Liver (tissue), 8 donors: ENCODE measurements at regions not wholly inside any gene's neighbourhood (a gene's known extent, or its start where the extent isn't known, plus 50 kb on each side); places are given as distances from the start of the nearest gene placed in this dataset.

Experiments
- DNase-seq: peaks from one replicate; pipeline ENCODE4 v3.0.0-alpha.2; 2017; ENCODE audit warnings: low spot score
- H3K27ac ChIP-seq, 2 donors: one replicate each; pipeline ENCODE4 v1.7.0; 2013; ENCODE audit warnings: inconsistent platforms in 2 of 2, low read length in 2 of 2, control low read depth in 1 of 2, low read depth in 1 of 2, mild to moderate bottlenecking in 1 of 2
- H3K27me3 ChIP-seq, 4 donors: one replicate each; pipeline versions ENCODE4 v1.6.1 to v1.7.0; 2013; ENCODE audit warnings: low read length in 3 of 4, inconsistent platforms in 1 of 4, mild to moderate bottlenecking in 1 of 4, moderate library complexity in 1 of 4; ENCODE audit not compliant: control insufficient read depth in 4 of 4, insufficient read depth in 4 of 4
- H3K36me3 ChIP-seq, 4 donors: one replicate each; pipeline versions ENCODE4 v1.6.1 to v1.7.0; 2013; ENCODE audit warnings: low read length in 3 of 4, mild to moderate bottlenecking in 3 of 4, low read depth in 1 of 4, moderate library complexity in 1 of 4; ENCODE audit not compliant: control insufficient read depth in 4 of 4, insufficient read depth in 3 of 4
- H3K4me1 ChIP-seq, 4 donors: one replicate each; pipeline versions ENCODE4 v1.6.1 to v1.7.0; 2013; ENCODE audit warnings: low read length in 3 of 4, mild to moderate bottlenecking in 3 of 4, moderate library complexity in 1 of 4; ENCODE audit not compliant: control insufficient read depth in 4 of 4, insufficient read depth in 4 of 4
- H3K4me3 ChIP-seq, 3 donors: one replicate each; pipeline versions ENCODE4 v1.6.1 to v1.7.0; 2013; ENCODE audit warnings: low read length in 3 of 3, control low read depth in 1 of 3, low read depth in 1 of 3, mild to moderate bottlenecking in 1 of 3
- H3K9ac ChIP-seq, 2 donors: one replicate each; pipeline ENCODE4 v1.7.0; 2013; ENCODE audit warnings: low read length in 2 of 2, mild to moderate bottlenecking in 2 of 2, moderate library complexity in 2 of 2, control low read depth in 1 of 2, low read depth in 1 of 2
- H3K9me3 ChIP-seq, 4 donors: one replicate each; pipeline versions ENCODE4 v1.6.1 to v1.7.0; 2013; ENCODE audit warnings: low read length in 3 of 4; ENCODE audit not compliant: control insufficient read depth in 4 of 4
- EGR1 ChIP-seq, 2 donors: IDR thresholded peaks; 2 replicates each; pipeline ENCODE4 v1.6.1; 2016 to 2018; ENCODE audit warnings: antibody characterized with exemption in 2 of 2, low read depth in 2 of 2
- FOXA1 ChIP-seq: IDR thresholded peaks from 2 replicates; pipeline ENCODE4 v1.6.1; 2016; ENCODE audit warnings: antibody characterized with exemption
- FOXA2 ChIP-seq: IDR thresholded peaks from 2 replicates; pipeline ENCODE4 v1.6.1; 2016; ENCODE audit warnings: antibody characterized with exemption
- GABPA ChIP-seq, 2 donors: IDR thresholded peaks in 1 of 2; conservative IDR thresholded peaks in 1 of 2; 2 replicates each; pipeline ENCODE4 v1.6.1; 2016; ENCODE audit warnings: antibody characterized with exemption in 2 of 2, mild to moderate bottlenecking in 1 of 2, moderate library complexity in 1 of 2
- HNF4A ChIP-seq, 2 donors: conservative IDR thresholded peaks; 2 replicates each; pipeline ENCODE4 v1.6.1; 2016; ENCODE audit warnings: antibody characterized with exemption in 2 of 2, mild to moderate bottlenecking in 2 of 2
- JUND ChIP-seq, 2 donors: IDR thresholded peaks; 2 replicates each; pipeline ENCODE4 v1.6.1; 2016; ENCODE audit warnings: antibody characterized with exemption in 2 of 2
- NR2F2 ChIP-seq: IDR thresholded peaks from 2 replicates; pipeline ENCODE4 v1.6.1; 2016; ENCODE audit warnings: antibody characterized with exemption
- RAD21 ChIP-seq, 2 donors: IDR thresholded peaks; 2 replicates each; pipeline ENCODE4 v1.6.1; 2016; ENCODE audit warnings: antibody characterized with exemption in 2 of 2, mild to moderate bottlenecking in 2 of 2
- RXRA ChIP-seq, 2 donors: IDR thresholded peaks; 2 replicates each; pipeline ENCODE4 v1.6.1; 2017 to 2018; ENCODE audit warnings: antibody characterized with exemption in 2 of 2, mild to moderate bottlenecking in 1 of 2
- SP1 ChIP-seq: IDR thresholded peaks from 2 replicates; pipeline ENCODE4 v1.6.1; 2018; ENCODE audit warnings: antibody characterized with exemption, mild to moderate bottlenecking
- TAF1 ChIP-seq: conservative IDR thresholded peaks from 2 replicates; pipeline ENCODE4 v1.6.1; 2016; ENCODE audit warnings: antibody characterized with exemption, mild to moderate bottlenecking
- YY1 ChIP-seq: IDR thresholded peaks from 2 replicates; pipeline ENCODE4 v1.6.1; 2016; ENCODE audit warnings: antibody characterized with exemption, mild to moderate bottlenecking
- WGBS: extraction: QIAGEN DNeasy Blood & Tissue Kit; methylation state at CpG from one replicate; pipeline ENCODE4 v1.1.7; 2013; 5-methylcytosine and 5-hydroxymethylcytosine counted together
- TF ChIP-seq, protein P1 (sequence below): IDR thresholded peaks from 2 replicates; pipeline ENCODE4 v1.6.1; 2016; ENCODE audit warnings: antibody characterized with exemption
- TF ChIP-seq, protein P2 (sequence below): IDR thresholded peaks from 2 replicates; pipeline ENCODE4 v1.6.1; 2016; ENCODE audit warnings: antibody characterized with exemption
- TF ChIP-seq, protein P3 (sequence below): IDR thresholded peaks from 2 replicates; pipeline ENCODE4 v1.6.1; 2016; ENCODE audit warnings: antibody characterized with exemption, mild to moderate bottlenecking
- TF ChIP-seq, protein P4 (sequence below): fragments of 150-350 bp; IDR thresholded peaks from 2 replicates; pipeline ENCODE4 v1.5.1; 2017; ENCODE audit warnings: improper control_type of control experiment, low read depth, low read length; ENCODE audit not compliant: missing input control
- donor health status: healthy.
- donor health status: healthy.
- donor health status: healthy.
- donor health status: healthy.
- donor health status: healthy.

DNA sequence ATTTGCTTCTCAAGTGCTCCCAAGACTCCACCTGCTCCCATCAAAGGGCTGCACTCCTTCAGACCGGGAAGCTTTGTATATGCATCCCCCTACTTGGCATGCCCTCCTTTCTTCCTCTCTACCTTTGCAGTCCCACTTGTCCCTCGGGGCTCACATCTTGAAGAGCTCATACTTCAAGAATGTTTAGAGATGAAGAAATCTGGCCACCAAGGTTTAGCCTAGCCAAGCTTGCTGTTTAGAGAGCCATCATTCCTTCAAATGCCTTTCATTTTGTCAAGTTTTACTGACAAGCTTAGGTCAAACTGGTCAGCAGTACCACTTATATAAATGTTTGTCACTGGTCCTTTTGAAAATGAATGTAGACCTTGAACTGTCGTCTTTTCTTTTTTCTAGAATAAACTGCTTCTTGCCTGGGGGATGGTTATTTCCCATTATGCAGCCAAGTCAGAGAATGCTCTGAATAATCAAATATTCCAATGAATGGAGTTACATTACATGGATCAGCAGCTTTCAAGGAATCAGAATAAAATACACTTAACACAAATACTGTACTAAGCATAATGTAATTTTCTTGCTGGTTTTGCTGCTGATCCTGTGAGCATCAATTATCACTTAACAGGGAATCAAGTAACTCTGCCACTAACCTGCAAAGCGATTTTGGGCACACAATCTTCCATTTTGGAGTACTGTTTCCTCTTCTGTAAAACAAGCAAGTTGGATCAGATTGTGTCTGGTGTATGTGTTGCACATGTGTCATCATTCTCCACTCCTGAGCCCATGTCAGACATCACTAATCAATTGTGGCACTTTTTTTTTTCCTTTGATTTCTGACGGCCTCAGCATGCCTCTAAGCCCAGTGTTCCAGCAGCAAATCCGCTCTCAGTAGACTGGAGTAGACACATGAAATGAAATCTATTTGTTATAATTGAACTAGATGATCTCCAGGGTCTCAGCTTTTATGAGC lies 357.9 kb downstream of the PTEN start:
- no peaks in the 10 kb centered on the region for H3K9me3 ChIP-seq
- no peak for DNase-seq
- H3K27ac ChIP-seq: no peak overlapping the region
- WGBS: 86% methylated on average over 6 of the region's 6 CpGs
- no peaks in the 10 kb centered on the region for H3K36me3 ChIP-seq
- H3K4me3 ChIP-seq: no peak overlapping the region
- H3K4me1 ChIP-seq: peaks cover 0 to 25% (median 13%) of the 10 kb centered on the region in 4 donors
- H3K27me3 ChIP-seq: no peaks in the 10 kb centered on the region
- no peak overlapping the region for H3K9ac ChIP-seq
- TF ChIP-seq SP1 (no peak), RXRA (IDR thresholded peaks at IDR 0.05) (no peak), YY1 (no peak), GABPA (IDR thresholded peaks at IDR 0.05 in 1 of 2, conservative IDR thresholded peaks at IDR 0.05 in 1 of 2) (no peak), TAF1 (no peak), RAD21 (IDR thresholded peaks at IDR 0.05) (no peak), JUND (IDR thresholded peaks at IDR 0.05) (no peak), FOXA2 (no peak), HNF4A (conservative IDR thresholded peaks at IDR 0.05) (no peak), EGR1 (IDR thresholded peaks at IDR 0.05; ENCODE audit: low read depth in 2 of 2) (no peak), FOXA1 (no peak), NR2F2 (no peak)
- TF ChIP-seq, protein P1, sequence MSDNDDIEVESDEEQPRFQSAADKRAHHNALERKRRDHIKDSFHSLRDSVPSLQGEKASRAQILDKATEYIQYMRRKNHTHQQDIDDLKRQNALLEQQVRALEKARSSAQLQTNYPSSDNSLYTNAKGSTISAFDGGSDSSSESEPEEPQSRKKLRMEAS: no peak
- TF ChIP-seq, protein P2, sequence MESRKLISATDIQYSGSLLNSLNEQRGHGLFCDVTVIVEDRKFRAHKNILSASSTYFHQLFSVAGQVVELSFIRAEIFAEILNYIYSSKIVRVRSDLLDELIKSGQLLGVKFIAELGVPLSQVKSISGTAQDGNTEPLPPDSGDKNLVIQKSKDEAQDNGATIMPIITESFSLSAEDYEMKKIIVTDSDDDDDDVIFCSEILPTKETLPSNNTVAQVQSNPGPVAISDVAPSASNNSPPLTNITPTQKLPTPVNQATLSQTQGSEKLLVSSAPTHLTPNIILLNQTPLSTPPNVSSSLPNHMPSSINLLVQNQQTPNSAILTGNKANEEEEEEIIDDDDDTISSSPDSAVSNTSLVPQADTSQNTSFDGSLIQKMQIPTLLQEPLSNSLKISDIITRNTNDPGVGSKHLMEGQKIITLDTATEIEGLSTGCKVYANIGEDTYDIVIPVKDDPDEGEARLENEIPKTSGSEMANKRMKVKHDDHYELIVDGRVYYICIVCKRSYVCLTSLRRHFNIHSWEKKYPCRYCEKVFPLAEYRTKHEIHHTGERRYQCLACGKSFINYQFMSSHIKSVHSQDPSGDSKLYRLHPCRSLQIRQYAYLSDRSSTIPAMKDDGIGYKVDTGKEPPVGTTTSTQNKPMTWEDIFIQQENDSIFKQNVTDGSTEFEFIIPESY: no peak
- TF ChIP-seq, protein P3, sequence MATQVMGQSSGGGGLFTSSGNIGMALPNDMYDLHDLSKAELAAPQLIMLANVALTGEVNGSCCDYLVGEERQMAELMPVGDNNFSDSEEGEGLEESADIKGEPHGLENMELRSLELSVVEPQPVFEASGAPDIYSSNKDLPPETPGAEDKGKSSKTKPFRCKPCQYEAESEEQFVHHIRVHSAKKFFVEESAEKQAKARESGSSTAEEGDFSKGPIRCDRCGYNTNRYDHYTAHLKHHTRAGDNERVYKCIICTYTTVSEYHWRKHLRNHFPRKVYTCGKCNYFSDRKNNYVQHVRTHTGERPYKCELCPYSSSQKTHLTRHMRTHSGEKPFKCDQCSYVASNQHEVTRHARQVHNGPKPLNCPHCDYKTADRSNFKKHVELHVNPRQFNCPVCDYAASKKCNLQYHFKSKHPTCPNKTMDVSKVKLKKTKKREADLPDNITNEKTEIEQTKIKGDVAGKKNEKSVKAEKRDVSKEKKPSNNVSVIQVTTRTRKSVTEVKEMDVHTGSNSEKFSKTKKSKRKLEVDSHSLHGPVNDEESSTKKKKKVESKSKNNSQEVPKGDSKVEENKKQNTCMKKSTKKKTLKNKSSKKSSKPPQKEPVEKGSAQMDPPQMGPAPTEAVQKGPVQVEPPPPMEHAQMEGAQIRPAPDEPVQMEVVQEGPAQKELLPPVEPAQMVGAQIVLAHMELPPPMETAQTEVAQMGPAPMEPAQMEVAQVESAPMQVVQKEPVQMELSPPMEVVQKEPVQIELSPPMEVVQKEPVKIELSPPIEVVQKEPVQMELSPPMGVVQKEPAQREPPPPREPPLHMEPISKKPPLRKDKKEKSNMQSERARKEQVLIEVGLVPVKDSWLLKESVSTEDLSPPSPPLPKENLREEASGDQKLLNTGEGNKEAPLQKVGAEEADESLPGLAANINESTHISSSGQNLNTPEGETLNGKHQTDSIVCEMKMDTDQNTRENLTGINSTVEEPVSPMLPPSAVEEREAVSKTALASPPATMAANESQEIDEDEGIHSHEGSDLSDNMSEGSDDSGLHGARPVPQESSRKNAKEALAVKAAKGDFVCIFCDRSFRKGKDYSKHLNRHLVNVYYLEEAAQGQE: no peak
- TF ChIP-seq, protein P4, sequence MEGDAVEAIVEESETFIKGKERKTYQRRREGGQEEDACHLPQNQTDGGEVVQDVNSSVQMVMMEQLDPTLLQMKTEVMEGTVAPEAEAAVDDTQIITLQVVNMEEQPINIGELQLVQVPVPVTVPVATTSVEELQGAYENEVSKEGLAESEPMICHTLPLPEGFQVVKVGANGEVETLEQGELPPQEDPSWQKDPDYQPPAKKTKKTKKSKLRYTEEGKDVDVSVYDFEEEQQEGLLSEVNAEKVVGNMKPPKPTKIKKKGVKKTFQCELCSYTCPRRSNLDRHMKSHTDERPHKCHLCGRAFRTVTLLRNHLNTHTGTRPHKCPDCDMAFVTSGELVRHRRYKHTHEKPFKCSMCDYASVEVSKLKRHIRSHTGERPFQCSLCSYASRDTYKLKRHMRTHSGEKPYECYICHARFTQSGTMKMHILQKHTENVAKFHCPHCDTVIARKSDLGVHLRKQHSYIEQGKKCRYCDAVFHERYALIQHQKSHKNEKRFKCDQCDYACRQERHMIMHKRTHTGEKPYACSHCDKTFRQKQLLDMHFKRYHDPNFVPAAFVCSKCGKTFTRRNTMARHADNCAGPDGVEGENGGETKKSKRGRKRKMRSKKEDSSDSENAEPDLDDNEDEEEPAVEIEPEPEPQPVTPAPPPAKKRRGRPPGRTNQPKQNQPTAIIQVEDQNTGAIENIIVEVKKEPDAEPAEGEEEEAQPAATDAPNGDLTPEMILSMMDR: no peak
